Type B pancreatic cell (in vitro differentiated cells): ENCODE measurements at regions not wholly inside any gene's neighbourhood (a gene's known extent, or its start where the extent isn't known, plus 50 kb on each side); places are given as distances from the start of the nearest gene placed in this dataset.

Experiments used
- DNase-seq: peaks from one replicate; pipeline ENCODE4 v3.0.0; 2021; ENCODE audit warnings: mixed read lengths; ENCODE audit not compliant: unreplicated experiment; ENCODE audit errors: extremely low spot score
- H3K27ac Mint-ChIP-seq: 2 replicates; pipeline ENCODE4 v1.8.0; 2021; ENCODE audit warnings: mild to moderate bottlenecking, mixed read lengths
- H3K27me3 Mint-ChIP-seq: 2 replicates; pipeline ENCODE4 v1.8.0; 2021; ENCODE audit warnings: mixed read lengths
- H3K36me3 Mint-ChIP-seq: 2 replicates; pipeline ENCODE4 v1.8.0; 2021; ENCODE audit warnings: mixed read lengths
- H3K4me1 Mint-ChIP-seq: one replicate; pipeline ENCODE4 v1.8.0; 2021; ENCODE audit warnings: mixed read lengths; ENCODE audit not compliant: unreplicated experiment
- H3K4me3 Mint-ChIP-seq: 2 replicates; pipeline ENCODE4 v1.8.0; 2021; ENCODE audit warnings: mild to moderate bottlenecking, mixed read lengths
- H3K9me3 Mint-ChIP-seq: 2 replicates; pipeline ENCODE4 v1.8.0; 2021; ENCODE audit warnings: mixed read lengths
- CTCF ChIP-seq: fragments of 200-600 bp; sonication (generic); conservative IDR thresholded peaks from 2 replicates; pipeline ENCODE4 v1.5.0; 2021; ENCODE audit warnings: antibody characterized with exemption, mild to moderate bottlenecking

GRCh38 chr11:45583981-45584566 is 81.3 kb downstream of the CHST1 start:
- Mint-ChIP-seq H3K27ac (no peak overlapping the region), H3K36me3 (no peaks in the 10 kb centered on the region), H3K4me3 (no peak overlapping the region), H3K4me1 (no peaks in the 10 kb centered on the region), H3K9me3 (no peaks in the 10 kb centered on the region), H3K27me3 (peaks cover 53% of the 10 kb centered on the region)
- no peak for DNase-seq
- no peak for TF ChIP-seq CTCF

GRCh38 chr11:45580399-45580798 is 85.0 kb downstream of the CHST1 start:
- TF ChIP-seq CTCF: no peak
- no peaks in the 10 kb centered on the region for H3K9me3 Mint-ChIP-seq
- no peak overlapping the region for H3K27ac Mint-ChIP-seq
- H3K36me3 Mint-ChIP-seq: no peaks in the 10 kb centered on the region
- peaks cover 48% of the 10 kb centered on the region for H3K27me3 Mint-ChIP-seq
- no peak overlapping the region for H3K4me3 Mint-ChIP-seq
- no peak for DNase-seq
- H3K4me1 Mint-ChIP-seq: no peaks in the 10 kb centered on the region

GRCh38 chr11:45578316-45578715 is 87.1 kb downstream of the CHST1 start:
- no peak overlapping the region for H3K27ac Mint-ChIP-seq
- no peaks in the 10 kb centered on the region for H3K4me1 Mint-ChIP-seq
- no peaks in the 10 kb centered on the region for H3K36me3 Mint-ChIP-seq
- no peak for TF ChIP-seq CTCF
- DNase-seq: no peak
- H3K4me3 Mint-ChIP-seq: no peak overlapping the region
- H3K27me3 Mint-ChIP-seq: peaks cover 56% of the 10 kb centered on the region
- no peaks in the 10 kb centered on the region for H3K9me3 Mint-ChIP-seq

GRCh38 chr11:45577752-45578151 is 87.7 kb downstream of the CHST1 start:
- Mint-ChIP-seq H3K4me3 (no peak overlapping the region), H3K27me3 (peaks cover 58% of the 10 kb centered on the region), H3K27ac (no peak overlapping the region), H3K36me3 (no peaks in the 10 kb centered on the region), H3K4me1 (no peaks in the 10 kb centered on the region), H3K9me3 (no peaks in the 10 kb centered on the region)
- no peak for TF ChIP-seq CTCF
- no peak for DNase-seq

GRCh38 chr11:45576461-45577215 is 88.8 kb downstream of the CHST1 start:
- Mint-ChIP-seq H3K9me3 (no peaks in the 10 kb centered on the region), H3K36me3 (no peaks in the 10 kb centered on the region), H3K4me1 (no peaks in the 10 kb centered on the region), H3K4me3 (no peak overlapping the region), H3K27me3 (peaks cover 56% of the 10 kb centered on the region), H3K27ac (no peak overlapping the region)
- DNase-seq: no peak
- no peak for TF ChIP-seq CTCF
